HEK293T (cell line): ENCODE measurements at regions not wholly inside any gene's neighbourhood (a gene's known extent, or its start where the extent isn't known, plus 50 kb on each side); places are given as distances from the start of the nearest gene placed in this dataset.

ENCODE experiments used
- CTCF ChIA-PET: fragments of 350-600 bp; formaldehyde crosslinking; extraction: SDS; loops from one replicate; lab custom pipeline; 2021; ENCODE audit warnings: antibody characterized with exemption, inconsistent platforms; lab: Yijun Ruan, JAX
- POLR2A ChIA-PET: fragments of 350-600 bp; formaldehyde crosslinking; extraction: SDS; loops from one replicate; lab custom pipeline; 2020; ENCODE audit warnings: antibody characterized with exemption, inconsistent platforms; lab: Yijun Ruan, JAX
- DNase-seq: peaks from one replicate; pipeline ENCODE4 v3.0.0; 2012; ENCODE audit warnings: mixed read lengths; ENCODE audit errors: extremely low spot score
- ARNT ChIP-seq: fragments of 450-650 bp; IDR thresholded peaks from 2 replicates; pipeline ENCODE4 v1.6.1; 2017; ENCODE audit warnings: mild to moderate bottlenecking
- BHLHE40 ChIP-seq: fragments of 450-650 bp; IDR thresholded peaks from 2 replicates; pipeline ENCODE4 v1.6.1; 2016; ENCODE audit warnings: mild to moderate bottlenecking, moderate library complexity, borderline replicate concordance
- CTBP1 ChIP-seq: fragments of 450-650 bp; IDR thresholded peaks from 2 replicates; pipeline ENCODE4 v1.6.1; 2016; ENCODE audit warnings: borderline replicate concordance
- ELF4 ChIP-seq: fragments of 450-650 bp; IDR thresholded peaks from 2 replicates; pipeline ENCODE4 v1.6.1; 2017; ENCODE audit warnings: antibody characterized with exemption
- FOXA1 ChIP-seq: fragments of 450-650 bp; IDR thresholded peaks from 2 replicates; pipeline ENCODE4 v1.6.1; 2016; ENCODE audit warnings: mild to moderate bottlenecking
- FOXK2 ChIP-seq: fragments of 450-650 bp; IDR thresholded peaks from 2 replicates; pipeline ENCODE4 v1.6.1; 2016; ENCODE audit warnings: mild to moderate bottlenecking
- FOXM1 ChIP-seq: fragments of 450-650 bp; IDR thresholded peaks from 2 replicates; pipeline ENCODE4 v1.6.1; 2017; ENCODE audit warnings: mild to moderate bottlenecking, borderline replicate concordance
- HDGF ChIP-seq: fragments of 450-650 bp; IDR thresholded peaks from 2 replicates; pipeline ENCODE4 v1.6.1; 2017; ENCODE audit warnings: antibody characterized with exemption, borderline replicate concordance
- L3MBTL2 ChIP-seq: fragments of 450-650 bp; conservative IDR thresholded peaks from 2 replicates; pipeline ENCODE4 v1.6.1; 2016; ENCODE audit warnings: mild to moderate bottlenecking
- LEF1 ChIP-seq: fragments of 450-650 bp; IDR thresholded peaks from 2 replicates; pipeline ENCODE4 v1.6.1; 2017; ENCODE audit warnings: mild to moderate bottlenecking, borderline replicate concordance
- NFRKB ChIP-seq: fragments of 450-650 bp; IDR thresholded peaks from 2 replicates; pipeline ENCODE4 v1.6.1; 2016; ENCODE audit warnings: mild to moderate bottlenecking, moderate library complexity
- PKNOX1 ChIP-seq: fragments of 450-650 bp; IDR thresholded peaks from 2 replicates; pipeline ENCODE4 v1.6.1; 2016
- SP1 ChIP-seq: fragments of 450-650 bp; IDR thresholded peaks from 2 replicates; pipeline ENCODE4 v1.6.1; 2017
- SUZ12 ChIP-seq: fragments of 450-650 bp; IDR thresholded peaks from 2 replicates; pipeline ENCODE4 v1.6.1; 2016; ENCODE audit warnings: mild to moderate bottlenecking
- TARDBP ChIP-seq: fragments of 450-650 bp; IDR thresholded peaks from 2 replicates; pipeline ENCODE4 v1.6.1; 2016
- ZNF384 ChIP-seq: fragments of 450-650 bp; IDR thresholded peaks from 2 replicates; pipeline ENCODE4 v1.6.1; 2016

GRCh38 chr17:71224824-71225575 is 895.8 kb upstream of the SOX9 start:
- DNase-seq: peak; percentile 17
- ChIA-PET CTCF (no interaction called here), POLR2A (no interaction called here)
- no peak for TF ChIP-seq SUZ12
- TF ChIP-seq FOXK2: no peak

- DNase-seq: no peak
- no peak for TF ChIP-seq ZNF384
- TF ChIP-seq PKNOX1: no peak
- TF ChIP-seq ELF4: no peak
- TF ChIP-seq LEF1: no peak
- no peak for TF ChIP-seq L3MBTL2
- no peak for TF ChIP-seq FOXM1
- TF ChIP-seq TARDBP: no peak
- ChIA-PET POLR2A (no interaction called here), CTCF (no interaction called here)
Measured at GRCh38 chr17:71227841-71228240, 893.0 kb upstream of the SOX9 start.

- POLR2A ChIA-PET: no interaction called here
- no peak for TF ChIP-seq ARNT
- CTCF ChIA-PET: no interaction called here
- DNase-seq: no peak
Measured at GRCh38 chr17:71229070-71229469, 891.8 kb upstream of the SOX9 start.

GRCh38 chr17:71232801-71233559 is 887.8 kb upstream of the SOX9 start:
- TF ChIP-seq FOXM1 (no peak), ELF4 (no peak), ZNF384 (no peak), ARNT (no peak), L3MBTL2 (no peak), CTBP1 (no peak), TARDBP (no peak)
- POLR2A ChIA-PET: no interaction called here

GRCh38 chr17:71234349-71234748 is 886.5 kb upstream of the SOX9 start:
- ChIA-PET CTCF (no interaction called here), POLR2A (no interaction called here)
- no peak for DNase-seq
- TF ChIP-seq LEF1: no peak
- no peak for TF ChIP-seq SP1
- no peak for TF ChIP-seq ARNT

More at GRCh38 chr17:71232801-71233559, 887.8 kb upstream of the SOX9 start:
- CTCF ChIA-PET: no interaction called here
- no peak for DNase-seq

GRCh38 chr17:71237903-71238538 is 882.8 kb upstream of the SOX9 start:
- no peak for TF ChIP-seq NFRKB
- no peak for TF ChIP-seq CTBP1
- no peak for TF ChIP-seq ARNT
- TF ChIP-seq L3MBTL2: no peak
- TF ChIP-seq LEF1: no peak
- no peak for TF ChIP-seq PKNOX1
- no peak for TF ChIP-seq SUZ12
- TF ChIP-seq FOXK2: no peak
- DNase-seq: peak; percentile 28
- ChIA-PET POLR2A (no interaction called here), CTCF (interaction anchor here (0.7 to 2.2 kb wide), 2 partner anchors 223 to 1880 kb away, joined by 3 to 5 read pairs; no protein-coding TSS in a partner anchor)

GRCh38 chr17:71247441-71248015 is 873.3 kb upstream of the SOX9 start:
- ChIA-PET CTCF (no interaction called here), POLR2A (no interaction called here)
- DNase-seq: no peak
- TF ChIP-seq BHLHE40: no peak
- TF ChIP-seq TARDBP: no peak
- no peak for TF ChIP-seq ELF4
- TF ChIP-seq FOXA1: no peak
- no peak for TF ChIP-seq SUZ12
- no peak for TF ChIP-seq CTBP1
- TF ChIP-seq HDGF: no peak

GRCh38 chr17:71251276-71251675 is 869.5 kb upstream of the SOX9 start:
- no peak for TF ChIP-seq L3MBTL2
- TF ChIP-seq SP1: no peak
- no peak for TF ChIP-seq ZNF384
- ChIA-PET POLR2A (no interaction called here), CTCF (interaction anchor here (0.5 kb wide), 1 partner anchor 33 kb away, joined by 3 read pairs; no protein-coding TSS in a partner anchor)
- DNase-seq: no peak
